MCF 10A (cell line): ENCODE measurements at regions not wholly inside any gene's neighbourhood (a gene's known extent, or its start where the extent isn't known, plus 50 kb on each side); places are given as distances from the start of the nearest gene placed in this dataset.

Experiments used
- BruUV-seq: library from RNA; stranded (reverse); fragments of 400-500 nt; replicated peaks from 2 replicates; lab custom pipeline; 2021; lab: Mats Ljungman, UMichigan
- CTCF ChIA-PET: fragments of 300-600 bp; sonication (Branson Sonifier 250); formaldehyde crosslinking; extraction: SDS; loops from one replicate; lab custom pipeline; 2021; ENCODE audit warnings: antibody characterized with exemption, inconsistent platforms; lab: Yijun Ruan, JAX
- POLR2A ChIA-PET: fragments of 300-600, 350-650 bp; sonication (Branson Sonifier 250); formaldehyde crosslinking; extraction: SDS; loops from one replicate; lab custom pipeline; 2020; ENCODE audit warnings: antibody characterized with exemption, inconsistent platforms; lab: Yijun Ruan, JAX
- DNase-seq: peaks from one replicate; pipeline ENCODE4 v3.0.0-alpha.2; 2018; ENCODE audit not compliant: unreplicated experiment
- H3K27ac Mint-ChIP-seq: one replicate; pipeline ENCODE4 v1.8.0; 2022; ENCODE audit warnings: mild to moderate bottlenecking, low read depth, mixed read lengths; ENCODE audit not compliant: unreplicated experiment
- H3K27me3 Mint-ChIP-seq: one replicate; pipeline ENCODE4 v1.8.0; 2022; ENCODE audit warnings: mixed read lengths; ENCODE audit not compliant: insufficient read depth, unreplicated experiment
- H3K36me3 Mint-ChIP-seq: one replicate; pipeline ENCODE4 v1.8.0; 2022; ENCODE audit warnings: mild to moderate bottlenecking, moderate library complexity, mixed read lengths; ENCODE audit not compliant: insufficient read depth, unreplicated experiment
- H3K4me1 Mint-ChIP-seq: one replicate; pipeline ENCODE4 v1.8.0; 2022; ENCODE audit warnings: mixed read lengths; ENCODE audit not compliant: insufficient read depth, unreplicated experiment
- H3K4me3 Mint-ChIP-seq: one replicate; pipeline ENCODE4 v1.8.0; 2022; ENCODE audit warnings: mild to moderate bottlenecking, moderate library complexity, mixed read lengths; ENCODE audit not compliant: unreplicated experiment
- H3K9me3 Mint-ChIP-seq: one replicate; pipeline ENCODE4 v1.8.0; 2022; ENCODE audit warnings: mixed read lengths; ENCODE audit not compliant: unreplicated experiment
- intact Hi-C: fragments of 100-400 bp; cut with micrococcal nuclease; formaldehyde crosslinking; loops from 2 replicates; pipeline ENCODE4 v1.14.1; 2022
- TF ChIP-seq, protein P1 (sequence below): fragments of 200-600 bp; IDR thresholded peaks from one replicate; pipeline ENCODE4 v1.8.0; 2022; ENCODE audit warnings: antibody characterized with exemption, mild to moderate bottlenecking; ENCODE audit not compliant: unreplicated experiment

DNA sequence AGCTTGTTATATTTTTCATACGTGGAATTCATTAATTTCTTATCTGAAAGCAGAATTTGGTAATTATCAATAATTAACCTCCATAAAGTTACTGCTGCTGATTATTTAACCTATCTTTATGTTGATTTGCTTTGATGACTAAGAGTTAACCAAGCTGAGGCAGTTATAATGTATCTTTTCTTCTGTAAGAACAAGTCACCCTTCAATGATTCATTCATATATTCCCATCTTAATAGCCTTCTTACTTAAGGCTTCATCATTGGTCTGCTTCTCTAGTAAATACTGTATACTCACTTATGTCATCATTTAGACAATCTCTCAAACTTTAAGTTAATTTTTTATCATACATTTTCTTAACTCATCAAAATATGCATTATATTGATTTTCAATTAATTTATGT, 592.2 kb downstream of the ANXA1 start:
- CTCF ChIA-PET: no interaction called here
- H3K4me3 Mint-ChIP-seq: no peak overlapping the region

DNA sequence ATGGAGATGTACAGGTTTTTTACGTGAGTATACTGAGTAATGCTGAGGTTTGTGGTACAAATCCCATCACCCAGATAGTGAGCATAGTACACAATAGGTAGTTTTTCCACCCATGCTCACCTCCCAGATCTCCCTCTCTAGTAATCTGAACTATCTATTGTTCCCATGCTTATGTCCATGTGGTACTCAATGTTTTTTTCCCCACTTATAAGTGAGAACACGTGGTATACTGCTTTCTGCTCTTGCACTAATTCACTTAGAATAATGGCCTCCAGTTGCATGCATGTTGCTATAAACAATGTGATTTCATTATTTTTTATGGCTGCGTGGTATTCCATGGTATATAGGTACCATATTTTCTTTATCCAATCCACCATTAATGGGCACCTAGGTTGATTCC, 593.9 kb downstream of the ANXA1 start:
- intact Hi-C loops: no loop called here
- Mint-ChIP-seq H3K4me1 (no peaks in the 10 kb centered on the region), H3K4me3 (no peak overlapping the region), H3K9me3 (no peaks in the 10 kb centered on the region), H3K36me3 (no peaks in the 10 kb centered on the region), H3K27ac (no peak overlapping the region), H3K27me3 (peaks cover 18% of the 10 kb centered on the region)
- no peak for DNase-seq
- CTCF ChIA-PET: no interaction called here
- POLR2A ChIA-PET: no interaction called here
- TF ChIP-seq, protein P1, sequence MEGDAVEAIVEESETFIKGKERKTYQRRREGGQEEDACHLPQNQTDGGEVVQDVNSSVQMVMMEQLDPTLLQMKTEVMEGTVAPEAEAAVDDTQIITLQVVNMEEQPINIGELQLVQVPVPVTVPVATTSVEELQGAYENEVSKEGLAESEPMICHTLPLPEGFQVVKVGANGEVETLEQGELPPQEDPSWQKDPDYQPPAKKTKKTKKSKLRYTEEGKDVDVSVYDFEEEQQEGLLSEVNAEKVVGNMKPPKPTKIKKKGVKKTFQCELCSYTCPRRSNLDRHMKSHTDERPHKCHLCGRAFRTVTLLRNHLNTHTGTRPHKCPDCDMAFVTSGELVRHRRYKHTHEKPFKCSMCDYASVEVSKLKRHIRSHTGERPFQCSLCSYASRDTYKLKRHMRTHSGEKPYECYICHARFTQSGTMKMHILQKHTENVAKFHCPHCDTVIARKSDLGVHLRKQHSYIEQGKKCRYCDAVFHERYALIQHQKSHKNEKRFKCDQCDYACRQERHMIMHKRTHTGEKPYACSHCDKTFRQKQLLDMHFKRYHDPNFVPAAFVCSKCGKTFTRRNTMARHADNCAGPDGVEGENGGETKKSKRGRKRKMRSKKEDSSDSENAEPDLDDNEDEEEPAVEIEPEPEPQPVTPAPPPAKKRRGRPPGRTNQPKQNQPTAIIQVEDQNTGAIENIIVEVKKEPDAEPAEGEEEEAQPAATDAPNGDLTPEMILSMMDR: no peak
- no TSS peak for BruUV-seq

More for the DNA sequence above, 592.2 kb downstream of the ANXA1 start:
- no peak for DNase-seq
- Mint-ChIP-seq H3K9me3 (no peaks in the 10 kb centered on the region), H3K27ac (no peak overlapping the region), H3K36me3 (no peaks in the 10 kb centered on the region), H3K4me1 (no peaks in the 10 kb centered on the region), H3K27me3 (peaks cover 13% of the 10 kb centered on the region)
- TF ChIP-seq, protein P1: no peak
- POLR2A ChIA-PET: no interaction called here
- intact Hi-C loops: no loop called here
- BruUV-seq: no TSS peak

DNA sequence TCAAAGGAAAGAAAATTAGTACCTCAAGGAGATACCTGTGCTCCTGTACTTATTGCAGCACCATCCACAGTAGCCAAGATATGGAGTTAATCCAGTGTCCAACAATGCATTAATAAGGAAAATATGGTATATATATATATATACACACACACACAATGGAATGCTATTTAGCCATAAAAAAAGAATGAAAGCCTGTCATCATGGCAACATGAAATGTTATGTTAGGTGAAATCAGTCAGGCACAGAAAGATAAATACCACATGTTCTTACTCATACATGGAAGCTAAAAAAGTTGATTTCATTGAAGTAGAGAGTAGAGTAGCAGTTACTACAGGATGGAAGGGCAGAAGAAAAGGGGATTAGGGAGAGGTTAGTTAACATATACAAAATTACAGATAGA, 601.5 kb downstream of the ANXA1 start:
- no TSS peak for BruUV-seq
- H3K4me1 Mint-ChIP-seq: no peaks in the 10 kb centered on the region
- TF ChIP-seq, protein P1: no peak
- intact Hi-C loops: no loop called here
- no peak overlapping the region for H3K27ac Mint-ChIP-seq
- H3K36me3 Mint-ChIP-seq: no peaks in the 10 kb centered on the region
- peaks cover 22% of the 10 kb centered on the region for H3K27me3 Mint-ChIP-seq
- H3K9me3 Mint-ChIP-seq: no peaks in the 10 kb centered on the region
- H3K4me3 Mint-ChIP-seq: no peak overlapping the region
- CTCF ChIA-PET: interaction anchor here (0.7 kb wide), 1 partner anchor 25 kb away, joined by 3 read pairs; no protein-coding TSS in a partner anchor
- POLR2A ChIA-PET: no interaction called here
- DNase-seq: no peak

DNA sequence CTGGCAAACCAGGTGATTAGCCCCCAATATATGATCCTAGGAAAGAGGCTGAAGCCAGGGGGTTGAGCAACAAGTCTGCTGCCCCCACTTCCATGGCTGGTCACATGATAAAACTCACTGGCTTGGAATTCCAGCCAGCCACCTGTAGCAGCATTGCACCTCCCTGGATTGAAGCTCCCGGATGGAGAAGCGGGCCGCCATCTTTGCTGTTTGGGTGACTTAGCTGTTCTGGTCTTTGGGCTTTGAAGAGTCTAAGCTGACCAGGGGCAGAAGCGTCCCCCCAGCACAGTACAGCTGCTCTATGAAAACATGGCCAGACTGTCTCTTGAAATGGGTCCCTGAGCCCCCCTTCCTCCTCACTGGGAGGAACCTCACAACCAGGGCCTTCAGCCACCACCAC, 610.2 kb downstream of the ANXA1 start:
- ChIA-PET CTCF (interaction anchor here (0.6 kb wide), 1 partner anchor 97 kb away, joined by 3 read pairs; no protein-coding TSS in a partner anchor), POLR2A (interaction anchor here (1.0 kb wide), 1 partner anchor 33 kb away, joined by 4 read pairs; no protein-coding TSS in a partner anchor)
- BruUV-seq: no TSS peak
- Mint-ChIP-seq H3K27ac (no peak overlapping the region), H3K9me3 (no peaks in the 10 kb centered on the region), H3K4me1 (no peaks in the 10 kb centered on the region), H3K4me3 (no peak overlapping the region), H3K27me3 (peaks cover 38% of the 10 kb centered on the region), H3K36me3 (no peaks in the 10 kb centered on the region)
- TF ChIP-seq, protein P1: no peak
- DNase-seq: no peak
- intact Hi-C loops: no loop called here
